ENCODE measurements at regions not wholly inside any gene's neighbourhood (a gene's known extent, or its start where the extent isn't known, plus 50 kb on each side); places are given as distances from the start of the nearest gene placed in this dataset.

DNA sequence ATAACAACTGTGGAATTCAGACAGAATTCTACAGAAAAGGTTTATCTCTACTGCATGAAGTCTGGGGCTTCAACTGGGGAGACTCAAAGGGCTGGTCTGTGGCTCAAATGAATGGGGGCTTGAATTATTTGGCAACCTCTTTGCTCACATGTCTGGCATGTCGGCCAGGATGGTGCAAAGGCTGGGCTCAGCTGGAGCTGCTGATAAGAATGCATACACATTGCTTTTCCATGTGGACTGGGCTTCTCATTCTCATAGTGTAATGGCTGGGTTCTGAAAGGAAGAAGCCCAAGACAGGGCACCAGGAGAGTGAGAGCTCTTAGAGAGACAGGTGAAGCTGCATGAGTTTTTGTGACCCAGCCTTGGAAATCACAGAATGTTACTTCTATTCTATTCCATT is 194.3 kb upstream of the SGO1 start:
- Histone ChIP-seq H2AFZ (ENCODE audit: control insufficient read depth, low read depth, low read length) (no peak overlapping the region), H3K27me3 (replicated peaks in 1 of 2; ENCODE audit: control insufficient read depth in 2 of 2, insufficient read depth in 2 of 2, low read length in 1 of 2) (no peaks in the 10 kb centered on the region), H3K36me3 (ENCODE audit: control insufficient read depth in 2 of 2, insufficient read depth in 2 of 2, low read length in 1 of 2) (no peaks in the 10 kb centered on the region), H3K9me3 (replicated peaks; ENCODE audit: control insufficient read depth, insufficient read depth, low read length) (no peaks in the 10 kb centered on the region), H3K4me3 (no peak overlapping the region), H3K4me2 (ENCODE audit: control insufficient read depth, insufficient read depth) (no peak overlapping the region), H4K20me1 (ENCODE audit: control insufficient read depth, insufficient read depth) (no peaks in the 10 kb centered on the region), H3K27ac (ENCODE audit: control insufficient read depth, insufficient read depth) (no peak overlapping the region), H3K9ac (ENCODE audit: control insufficient read depth, insufficient read depth, low read length) (no peak overlapping the region), H3K4me1 (ENCODE audit: control insufficient read depth, insufficient read depth, low read length) (no peaks in the 10 kb centered on the region), H3K79me2 (ENCODE audit: control insufficient read depth, insufficient read depth, low read length) (no peaks in the 10 kb centered on the region)
- no TSS peak for BruUV-seq (replicated peaks)
- FAIRE-seq (no peak), ATAC-seq (no peak), DNase-seq (ENCODE audit: low read depth, low spot score) (no peak)
- in situ Hi-C loops (cut with MboI), result no loop called here
- WGBS (ENCODE audit: insufficient coverage, insufficient replicate concordance, low lambda C conversion rate, missing lambda C conversion rate), result 5% methylated on average over 1 of the region's 1 CpG
- POLR2A ChIA-PET, result no interaction called here
- CTCF ChIA-PET, result no interaction called here
- intact Hi-C loops (cut with micrococcal nuclease; ENCODE audit: unreplicated experiment), result no loop called here
- RAD21 ChIA-PET (ENCODE audit: unreplicated experiment), result no interaction called here
- SMC1A ChIA-PET (ENCODE audit: uncharacterized antibody, unreplicated experiment), result interaction anchor here (0.7 kb wide), 1 partner anchor 53 kb away, joined by 3 read pairs; no protein-coding TSS in a partner anchor
- TF ChIP-seq ZNF384 (IDR thresholded peaks at IDR 0.05; ENCODE audit: borderline replicate concordance, low read depth, low read length), result no peak
- no peak for TF ChIP-seq SRF (IDR thresholded peaks at IDR 0.05; ENCODE audit: low read depth in 2 of 2, low read length in 2 of 2)
- no peak for TF ChIP-seq SMAD1 (IDR thresholded peaks at IDR 0.05; ENCODE audit: low read depth, partially characterized antibody)
- no peak for TF ChIP-seq SMARCA5 (IDR thresholded peaks at IDR 0.05)
- TF ChIP-seq CBX3 (IDR thresholded peaks at IDR 0.05; ENCODE audit: borderline replicate concordance, low read depth), result no peak

DNA sequence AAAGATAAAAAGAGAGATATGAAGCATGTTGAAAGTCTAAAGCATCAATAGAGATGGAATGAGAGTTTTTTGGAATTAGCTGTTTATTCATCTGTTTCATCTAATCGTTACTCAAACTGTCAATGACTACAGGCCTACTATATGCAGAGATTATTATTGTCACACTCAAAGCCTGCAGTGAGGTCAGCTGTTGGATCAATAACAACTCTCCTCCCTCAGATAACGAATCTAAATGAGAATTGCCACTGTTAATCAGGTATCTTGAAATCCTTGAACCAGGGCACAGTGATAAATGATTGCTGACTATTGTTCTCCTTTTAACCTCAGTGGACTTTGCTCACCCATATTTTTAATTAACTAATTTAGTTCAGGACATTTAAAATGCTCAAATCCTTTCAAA is 192.3 kb upstream of the SGO1 start:
- CTCF ChIA-PET, result no interaction called here
- SMC1A ChIA-PET (ENCODE audit: uncharacterized antibody, unreplicated experiment), result no interaction called here
- 48% methylated on average over 2 of the region's 2 CpGs for WGBS (ENCODE audit: insufficient coverage, insufficient replicate concordance, low lambda C conversion rate, missing lambda C conversion rate)
- no peak for ATAC-seq
- Histone ChIP-seq H4K20me1 (ENCODE audit: control insufficient read depth, insufficient read depth) (no peaks in the 10 kb centered on the region), H2AFZ (ENCODE audit: control insufficient read depth, low read depth, low read length) (no peak overlapping the region), H3K4me1 (ENCODE audit: control insufficient read depth, insufficient read depth, low read length) (no peaks in the 10 kb centered on the region), H3K4me3 (no peak overlapping the region), H3K4me2 (ENCODE audit: control insufficient read depth, insufficient read depth) (no peak overlapping the region), H3K27me3 (replicated peaks in 1 of 2; ENCODE audit: control insufficient read depth in 2 of 2, insufficient read depth in 2 of 2, low read length in 1 of 2) (no peaks in the 10 kb centered on the region), H3K9me3 (replicated peaks; ENCODE audit: control insufficient read depth, insufficient read depth, low read length) (no peaks in the 10 kb centered on the region), H3K9ac (ENCODE audit: control insufficient read depth, insufficient read depth, low read length) (no peak overlapping the region), H3K79me2 (ENCODE audit: control insufficient read depth, insufficient read depth, low read length) (no peaks in the 10 kb centered on the region), H3K36me3 (ENCODE audit: control insufficient read depth in 2 of 2, insufficient read depth in 2 of 2, low read length in 1 of 2) (no peaks in the 10 kb centered on the region), H3K27ac (ENCODE audit: control insufficient read depth, insufficient read depth) (no peak overlapping the region)
- POLR2A ChIA-PET, result no interaction called here
- BruUV-seq (replicated peaks), result no TSS peak
- in situ Hi-C loops (cut with MboI) (no loop called here), intact Hi-C loops (cut with micrococcal nuclease; ENCODE audit: unreplicated experiment) (no loop called here)
- no peak for DNase-seq (ENCODE audit: low read depth, low spot score)
- RAD21 ChIA-PET (ENCODE audit: unreplicated experiment), result no interaction called here
- no peak for FAIRE-seq
- TF ChIP-seq TARDBP (IDR thresholded peaks at IDR 0.05; ENCODE audit: borderline replicate concordance), result no peak
- TF ChIP-seq, protein P1, sequence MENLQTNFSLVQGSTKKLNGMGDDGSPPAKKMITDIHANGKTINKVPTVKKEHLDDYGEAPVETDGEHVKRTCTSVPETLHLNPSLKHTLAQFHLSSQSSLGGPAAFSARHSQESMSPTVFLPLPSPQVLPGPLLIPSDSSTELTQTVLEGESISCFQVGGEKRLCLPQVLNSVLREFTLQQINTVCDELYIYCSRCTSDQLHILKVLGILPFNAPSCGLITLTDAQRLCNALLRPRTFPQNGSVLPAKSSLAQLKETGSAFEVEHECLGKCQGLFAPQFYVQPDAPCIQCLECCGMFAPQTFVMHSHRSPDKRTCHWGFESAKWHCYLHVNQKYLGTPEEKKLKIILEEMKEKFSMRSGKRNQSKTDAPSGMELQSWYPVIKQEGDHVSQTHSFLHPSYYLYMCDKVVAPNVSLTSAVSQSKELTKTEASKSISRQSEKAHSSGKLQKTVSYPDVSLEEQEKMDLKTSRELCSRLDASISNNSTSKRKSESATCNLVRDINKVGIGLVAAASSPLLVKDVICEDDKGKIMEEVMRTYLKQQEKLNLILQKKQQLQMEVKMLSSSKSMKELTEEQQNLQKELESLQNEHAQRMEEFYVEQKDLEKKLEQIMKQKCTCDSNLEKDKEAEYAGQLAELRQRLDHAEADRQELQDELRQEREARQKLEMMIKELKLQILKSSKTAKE (IDR thresholded peaks at IDR 0.05; ENCODE audit: low read depth, poor library complexity, severe bottlenecking), result no peak
- TF ChIP-seq RCOR1 (conservative IDR thresholded peaks at IDR 0.05; ENCODE audit: low read depth, low read length), result no peak
- TF ChIP-seq, protein P2, sequence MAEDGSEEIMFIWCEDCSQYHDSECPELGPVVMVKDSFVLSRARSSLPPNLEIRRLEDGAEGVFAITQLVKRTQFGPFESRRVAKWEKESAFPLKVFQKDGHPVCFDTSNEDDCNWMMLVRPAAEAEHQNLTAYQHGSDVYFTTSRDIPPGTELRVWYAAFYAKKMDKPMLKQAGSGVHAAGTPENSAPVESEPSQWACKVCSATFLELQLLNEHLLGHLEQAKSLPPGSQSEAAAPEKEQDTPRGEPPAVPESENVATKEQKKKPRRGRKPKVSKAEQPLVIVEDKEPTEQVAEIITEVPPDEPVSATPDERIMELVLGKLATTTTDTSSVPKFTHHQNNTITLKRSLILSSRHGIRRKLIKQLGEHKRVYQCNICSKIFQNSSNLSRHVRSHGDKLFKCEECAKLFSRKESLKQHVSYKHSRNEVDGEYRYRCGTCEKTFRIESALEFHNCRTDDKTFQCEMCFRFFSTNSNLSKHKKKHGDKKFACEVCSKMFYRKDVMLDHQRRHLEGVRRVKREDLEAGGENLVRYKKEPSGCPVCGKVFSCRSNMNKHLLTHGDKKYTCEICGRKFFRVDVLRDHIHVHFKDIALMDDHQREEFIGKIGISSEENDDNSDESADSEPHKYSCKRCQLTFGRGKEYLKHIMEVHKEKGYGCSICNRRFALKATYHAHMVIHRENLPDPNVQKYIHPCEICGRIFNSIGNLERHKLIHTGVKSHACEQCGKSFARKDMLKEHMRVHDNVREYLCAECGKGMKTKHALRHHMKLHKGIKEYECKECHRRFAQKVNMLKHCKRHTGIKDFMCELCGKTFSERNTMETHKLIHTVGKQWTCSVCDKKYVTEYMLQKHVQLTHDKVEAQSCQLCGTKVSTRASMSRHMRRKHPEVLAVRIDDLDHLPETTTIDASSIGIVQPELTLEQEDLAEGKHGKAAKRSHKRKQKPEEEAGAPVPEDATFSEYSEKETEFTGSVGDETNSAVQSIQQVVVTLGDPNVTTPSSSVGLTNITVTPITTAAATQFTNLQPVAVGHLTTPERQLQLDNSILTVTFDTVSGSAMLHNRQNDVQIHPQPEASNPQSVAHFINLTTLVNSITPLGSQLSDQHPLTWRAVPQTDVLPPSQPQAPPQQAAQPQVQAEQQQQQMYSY (CRISPR knock-in tag; IDR thresholded peaks at IDR 0.05), result no peak
- TF ChIP-seq, protein P3, sequence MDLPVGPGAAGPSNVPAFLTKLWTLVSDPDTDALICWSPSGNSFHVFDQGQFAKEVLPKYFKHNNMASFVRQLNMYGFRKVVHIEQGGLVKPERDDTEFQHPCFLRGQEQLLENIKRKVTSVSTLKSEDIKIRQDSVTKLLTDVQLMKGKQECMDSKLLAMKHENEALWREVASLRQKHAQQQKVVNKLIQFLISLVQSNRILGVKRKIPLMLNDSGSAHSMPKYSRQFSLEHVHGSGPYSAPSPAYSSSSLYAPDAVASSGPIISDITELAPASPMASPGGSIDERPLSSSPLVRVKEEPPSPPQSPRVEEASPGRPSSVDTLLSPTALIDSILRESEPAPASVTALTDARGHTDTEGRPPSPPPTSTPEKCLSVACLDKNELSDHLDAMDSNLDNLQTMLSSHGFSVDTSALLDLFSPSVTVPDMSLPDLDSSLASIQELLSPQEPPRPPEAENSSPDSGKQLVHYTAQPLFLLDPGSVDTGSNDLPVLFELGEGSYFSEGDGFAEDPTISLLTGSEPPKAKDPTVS (IDR thresholded peaks at IDR 0.05; ENCODE audit: low read depth, low read length), result no peak
- no peak for TF ChIP-seq ETV6 (conservative IDR thresholded peaks at IDR 0.05 in 1 of 2, IDR thresholded peaks at IDR 0.05 in 1 of 2; ENCODE audit: borderline replicate concordance in 1 of 2, low read depth in 1 of 2)
- no peak for TF ChIP-seq HDGF (IDR thresholded peaks at IDR 0.05)
